HG03095 (cell line): ENCODE measurements at regions not wholly inside any gene's neighbourhood (a gene's known extent, or its start where the extent isn't known, plus 50 kb on each side); places are given as distances from the start of the nearest gene placed in this dataset.
"Not testable (repeated sequence)": the region's sequence is repeated elsewhere in the genome, so short reads cannot be mapped to it uniquely, and the experiment has no call there.

Experiments
- ATAC-seq: cut with Tn5 transposase; IDR thresholded peaks from one replicate; pipeline ENCODE4 v1.9.1; 2021; ENCODE audit warnings: moderate library complexity; ENCODE audit not compliant: unreplicated experiment

- ATAC-seq, result no peak
These were observed 167.5 kb downstream of the SEPTIN7 start for GRCh38 chr7:35968140-35968940.

- ATAC-seq, result no peak
These were observed 168.2 kb downstream of the SEPTIN7 start for GRCh38 chr7:35969066-35969465.

- ATAC-seq, result no peak
These were observed 169.6 kb downstream of the SEPTIN7 start for GRCh38 chr7:35970458-35970857.

- no peak for ATAC-seq
These were observed 170.5 kb downstream of the SEPTIN7 start for GRCh38 chr7:35971133-35971891.

GRCh38 chr7:35975851-35976454, 175.1 kb downstream of the SEPTIN7 start:
- ATAC-seq, result no peak

GRCh38 chr7:35978816-35979640, 174.0 kb upstream of the EEPD1 start:
- ATAC-seq, result not testable (repeated sequence)

GRCh38 chr7:35982600-35982999, 170.5 kb upstream of the EEPD1 start:
- ATAC-seq, result no peak

- no peak for ATAC-seq
These were observed 169.4 kb upstream of the EEPD1 start for GRCh38 chr7:35983626-35984025.

- peak; percentile 95 for ATAC-seq
These were observed 167.8 kb upstream of the EEPD1 start for GRCh38 chr7:35985126-35985754.

GRCh38 chr7:35987016-35987415, 166.0 kb upstream of the EEPD1 start:
- no peak for ATAC-seq

GRCh38 chr7:35988105-35988504, 164.9 kb upstream of the EEPD1 start:
- no peak for ATAC-seq

GRCh38 chr7:35988818-35989217, 164.2 kb upstream of the EEPD1 start:
- ATAC-seq, result no peak

GRCh38 chr7:35991511-35992232, 161.4 kb upstream of the EEPD1 start:
- no peak for ATAC-seq

GRCh38 chr7:35992436-35992835, 160.6 kb upstream of the EEPD1 start:
- ATAC-seq, result no peak

GRCh38 chr7:35993113-35993512, 159.9 kb upstream of the EEPD1 start:
- ATAC-seq, result no peak

- no peak for ATAC-seq
These were observed 159.1 kb upstream of the EEPD1 start for GRCh38 chr7:35993676-35994606.

GRCh38 chr7:35995334-35995733, 157.7 kb upstream of the EEPD1 start:
- ATAC-seq, result no peak

- no peak for ATAC-seq
These were observed 154.6 kb upstream of the EEPD1 start for GRCh38 chr7:35998481-35998880.

- ATAC-seq, result no peak
These were observed 151.5 kb upstream of the EEPD1 start for GRCh38 chr7:36001546-36001945.
